MG63 (cell line): ENCODE measurements at regions not wholly inside any gene's neighbourhood (a gene's known extent, or its start where the extent isn't known, plus 50 kb on each side); places are given as distances from the start of the nearest gene placed in this dataset.

Experiments used
- DNase-seq: peaks from one replicate; pipeline ENCODE4 v3.0.0-alpha.2; 2020
- H3K27me3 ChIP-seq: fragments of 250-450 bp; sonication (Bioruptor Pico); 2 replicates; pipeline ENCODE4 v1.5.1; 2020; ENCODE audit warnings: mild to moderate bottlenecking, moderate library complexity
- H3K36me3 ChIP-seq: fragments of 250-450 bp; sonication (Bioruptor Pico); 2 replicates; pipeline ENCODE4 v1.5.1; 2020; ENCODE audit warnings: mild to moderate bottlenecking, moderate library complexity
- H3K4me3 ChIP-seq: fragments of 250-450 bp; sonication (Bioruptor Pico); 2 replicates; pipeline ENCODE4 v1.5.1; 2020; ENCODE audit warnings: mild to moderate bottlenecking, moderate library complexity
- H3K9me3 ChIP-seq: fragments of 250-450 bp; sonication (Bioruptor Pico); 2 replicates; pipeline ENCODE4 v1.5.1; 2020; ENCODE audit warnings: mild to moderate bottlenecking, moderate library complexity

GRCh38 chr3:64891021-64891420, 203.2 kb upstream of the ADAMTS9 start:
- no peak for DNase-seq
- Histone ChIP-seq H3K36me3 (no peaks in the 10 kb centered on the region), H3K4me3 (no peak overlapping the region), H3K9me3 (no peaks in the 10 kb centered on the region), H3K27me3 (no peaks in the 10 kb centered on the region)

DNA sequence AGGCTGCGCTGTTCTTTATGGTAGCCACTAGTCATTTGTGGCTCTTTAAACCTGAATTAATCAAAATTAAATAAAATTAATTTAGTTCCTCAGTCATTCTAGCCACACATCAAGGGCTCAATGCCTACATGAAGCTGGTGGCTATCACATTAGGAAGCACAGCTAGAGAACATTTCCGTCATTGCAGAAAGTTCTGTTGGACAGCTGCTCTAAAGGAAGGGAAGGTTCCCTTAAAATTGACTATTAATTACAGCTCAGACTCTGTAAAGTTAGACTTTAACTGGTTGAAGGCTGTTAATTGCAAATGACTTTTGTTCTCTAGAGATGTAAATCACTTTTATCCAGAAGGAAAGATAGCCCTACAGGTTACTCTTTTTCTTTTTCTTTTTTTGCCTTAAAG, 202.7 kb upstream of the ADAMTS9 start:
- Histone ChIP-seq H3K27me3 (no peaks in the 10 kb centered on the region), H3K36me3 (no peaks in the 10 kb centered on the region), H3K9me3 (no peaks in the 10 kb centered on the region), H3K4me3 (no peak overlapping the region)
- no peak for DNase-seq

DNA sequence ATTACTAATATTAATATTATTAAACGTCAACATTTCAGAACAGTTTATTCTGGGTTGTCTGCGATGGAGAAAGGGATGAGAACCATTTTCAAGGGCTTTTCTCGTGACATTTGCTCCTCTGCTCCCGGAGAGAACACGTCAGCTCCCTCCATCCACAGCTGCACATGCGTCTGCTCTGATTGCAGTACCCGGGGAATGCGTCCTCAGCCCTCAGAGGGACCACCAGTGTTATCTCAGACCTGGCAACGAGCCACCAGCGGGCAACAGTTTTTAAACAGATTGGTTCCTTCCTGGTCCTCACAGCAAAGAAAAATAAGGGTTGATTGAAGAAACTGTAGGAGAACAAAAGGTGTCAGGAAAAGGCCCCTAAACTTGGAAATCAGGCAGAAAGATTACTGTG, 202.2 kb upstream of the ADAMTS9 start:
- no peaks in the 10 kb centered on the region for H3K36me3 ChIP-seq
- no peaks in the 10 kb centered on the region for H3K27me3 ChIP-seq
- H3K4me3 ChIP-seq, result no peak overlapping the region
- no peak for DNase-seq
- no peaks in the 10 kb centered on the region for H3K9me3 ChIP-seq

DNA sequence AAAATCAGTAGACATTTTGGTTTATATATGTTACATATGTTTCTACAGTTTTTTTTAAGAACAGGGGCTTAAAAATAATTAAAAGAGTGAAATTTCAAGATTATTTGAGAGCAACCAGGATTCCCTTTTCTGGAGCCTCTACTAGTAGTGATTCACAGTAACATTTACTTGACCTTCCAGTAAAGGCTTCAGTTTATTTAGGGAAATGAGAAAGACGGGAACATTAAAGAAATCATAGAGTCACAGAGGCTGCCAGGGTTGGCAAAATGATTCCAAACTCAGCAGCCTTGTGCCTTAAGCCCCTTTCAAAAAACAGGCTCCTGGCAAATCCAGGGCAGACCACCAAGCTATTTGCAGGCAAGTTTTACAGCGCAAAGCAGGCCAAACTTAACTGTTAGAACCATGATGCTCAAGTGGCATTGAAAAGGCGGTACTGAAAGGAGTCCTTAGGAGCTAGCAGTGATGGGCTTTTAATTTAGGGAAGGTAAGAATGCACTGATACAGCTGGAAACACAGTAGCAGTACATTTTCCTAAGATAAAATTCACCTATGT, 201.1 kb upstream of the ADAMTS9 start:
- no peaks in the 10 kb centered on the region for H3K27me3 ChIP-seq
- no peaks in the 10 kb centered on the region for H3K9me3 ChIP-seq
- H3K36me3 ChIP-seq, result no peaks in the 10 kb centered on the region
- no peak for DNase-seq
- H3K4me3 ChIP-seq, result no peak overlapping the region

- Histone ChIP-seq H3K27me3 (no peaks in the 10 kb centered on the region), H3K36me3 (no peaks in the 10 kb centered on the region), H3K4me3 (no peak overlapping the region), H3K9me3 (no peaks in the 10 kb centered on the region)
- no peak for DNase-seq
These were observed 200.4 kb upstream of the ADAMTS9 start for GRCh38 chr3:64888165-64888564.

GRCh38 chr3:64885055-64885454, 197.3 kb upstream of the ADAMTS9 start:
- H3K36me3 ChIP-seq, result no peaks in the 10 kb centered on the region
- no peaks in the 10 kb centered on the region for H3K9me3 ChIP-seq
- no peaks in the 10 kb centered on the region for H3K27me3 ChIP-seq
- no peak for DNase-seq
- H3K4me3 ChIP-seq, result no peak overlapping the region

DNA sequence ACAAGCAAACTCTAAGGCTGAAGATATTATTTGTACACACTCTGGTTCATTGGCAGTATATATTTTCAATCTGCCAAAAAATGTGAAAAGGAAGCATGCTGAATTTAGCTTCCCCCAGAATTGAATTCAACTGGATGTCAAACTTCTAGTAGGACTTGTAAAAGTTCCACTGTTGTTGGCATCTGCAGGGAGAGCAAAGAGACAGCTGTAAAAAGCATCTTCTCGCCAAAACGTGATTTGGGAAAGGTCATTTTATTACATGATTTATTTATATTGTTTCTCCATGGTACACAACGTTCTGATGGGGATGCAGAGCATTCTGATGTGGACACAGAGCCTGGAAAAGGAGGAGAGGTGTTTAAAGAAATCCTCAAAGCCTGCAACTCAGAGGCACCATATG, 196.7 kb upstream of the ADAMTS9 start:
- Histone ChIP-seq H3K4me3 (no peak overlapping the region), H3K36me3 (no peaks in the 10 kb centered on the region), H3K9me3 (no peaks in the 10 kb centered on the region), H3K27me3 (no peaks in the 10 kb centered on the region)
- no peak for DNase-seq

DNA sequence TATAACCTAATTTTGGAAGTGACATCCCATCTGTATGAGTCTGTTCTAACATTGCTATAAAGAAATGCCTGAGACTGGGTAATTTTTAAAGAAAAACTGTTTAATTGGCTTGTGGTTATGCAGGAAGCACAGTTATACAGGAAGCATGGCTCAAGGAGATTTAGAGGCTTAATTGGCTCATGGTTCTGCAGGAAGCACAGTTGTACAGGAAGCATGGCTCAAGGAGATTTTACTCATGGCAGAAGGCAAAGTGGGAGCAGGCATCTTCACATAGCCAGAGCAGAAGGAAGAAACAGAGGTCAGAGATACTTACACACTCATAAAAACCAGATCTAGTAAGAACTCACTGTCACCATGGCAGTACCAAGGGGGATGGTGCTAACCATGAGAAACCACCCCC, 193.1 kb upstream of the ADAMTS9 start:
- DNase-seq, result no peak
- H3K4me3 ChIP-seq, result no peak overlapping the region
- H3K36me3 ChIP-seq, result no peaks in the 10 kb centered on the region
- no peaks in the 10 kb centered on the region for H3K9me3 ChIP-seq
- H3K27me3 ChIP-seq, result no peaks in the 10 kb centered on the region

DNA sequence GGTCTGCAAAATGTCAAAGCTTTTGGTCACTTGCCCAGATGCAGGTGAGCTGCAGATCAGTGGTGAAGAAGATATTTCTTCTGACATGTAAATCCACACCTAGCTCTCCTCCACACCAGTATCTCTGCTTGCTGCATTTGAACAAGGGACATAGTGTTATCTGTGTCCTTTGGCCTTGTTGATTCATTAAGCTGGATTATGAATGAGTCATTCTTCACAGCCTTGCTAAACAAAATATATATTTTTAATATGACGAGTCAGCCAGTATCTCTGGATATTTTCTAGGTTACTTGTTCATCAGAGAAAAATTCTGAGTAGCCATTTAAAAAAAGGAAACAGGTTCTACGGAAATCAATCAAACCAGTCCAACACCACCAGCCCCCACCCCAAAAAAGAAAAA, 190.6 kb upstream of the ADAMTS9 start:
- Histone ChIP-seq H3K27me3 (no peaks in the 10 kb centered on the region), H3K9me3 (no peaks in the 10 kb centered on the region), H3K4me3 (no peak overlapping the region), H3K36me3 (no peaks in the 10 kb centered on the region)
- DNase-seq, result no peak

GRCh38 chr3:64873400-64873799, 185.6 kb upstream of the ADAMTS9 start:
- no peak for DNase-seq

GRCh38 chr3:64872345-64872744, 184.5 kb upstream of the ADAMTS9 start:
- Histone ChIP-seq H3K4me3 (no peak overlapping the region), H3K27me3 (no peaks in the 10 kb centered on the region), H3K9me3 (no peaks in the 10 kb centered on the region), H3K36me3 (no peaks in the 10 kb centered on the region)
- no peak for DNase-seq

More at GRCh38 chr3:64873400-64873799, 185.6 kb upstream of the ADAMTS9 start:
- Histone ChIP-seq H3K4me3 (no peak overlapping the region), H3K27me3 (no peaks in the 10 kb centered on the region), H3K36me3 (no peaks in the 10 kb centered on the region), H3K9me3 (no peaks in the 10 kb centered on the region)

DNA sequence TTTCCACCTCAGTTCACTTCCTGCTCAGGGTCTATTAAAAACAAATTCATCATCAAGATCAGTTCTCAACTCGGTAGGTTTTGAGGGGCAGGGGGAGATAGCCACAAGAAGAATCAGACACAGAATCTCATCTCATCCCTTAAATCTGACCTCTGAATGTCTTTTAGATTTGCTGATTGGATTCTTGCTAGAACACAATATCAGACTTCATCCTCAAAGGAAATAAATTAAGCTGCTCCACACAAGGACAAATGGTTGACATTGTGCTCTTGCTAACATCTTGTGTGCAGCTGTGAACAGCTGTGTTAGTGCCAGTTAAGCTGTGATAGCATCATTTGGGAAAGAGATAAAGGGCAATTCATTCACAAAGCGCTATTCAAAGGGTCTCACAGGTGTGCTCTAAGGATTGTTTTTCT, 184.0 kb upstream of the ADAMTS9 start:
- H3K36me3 ChIP-seq, result no peaks in the 10 kb centered on the region
- H3K9me3 ChIP-seq, result no peaks in the 10 kb centered on the region
- no peak overlapping the region for H3K4me3 ChIP-seq
- H3K27me3 ChIP-seq, result no peaks in the 10 kb centered on the region
- DNase-seq, result no peak

DNA sequence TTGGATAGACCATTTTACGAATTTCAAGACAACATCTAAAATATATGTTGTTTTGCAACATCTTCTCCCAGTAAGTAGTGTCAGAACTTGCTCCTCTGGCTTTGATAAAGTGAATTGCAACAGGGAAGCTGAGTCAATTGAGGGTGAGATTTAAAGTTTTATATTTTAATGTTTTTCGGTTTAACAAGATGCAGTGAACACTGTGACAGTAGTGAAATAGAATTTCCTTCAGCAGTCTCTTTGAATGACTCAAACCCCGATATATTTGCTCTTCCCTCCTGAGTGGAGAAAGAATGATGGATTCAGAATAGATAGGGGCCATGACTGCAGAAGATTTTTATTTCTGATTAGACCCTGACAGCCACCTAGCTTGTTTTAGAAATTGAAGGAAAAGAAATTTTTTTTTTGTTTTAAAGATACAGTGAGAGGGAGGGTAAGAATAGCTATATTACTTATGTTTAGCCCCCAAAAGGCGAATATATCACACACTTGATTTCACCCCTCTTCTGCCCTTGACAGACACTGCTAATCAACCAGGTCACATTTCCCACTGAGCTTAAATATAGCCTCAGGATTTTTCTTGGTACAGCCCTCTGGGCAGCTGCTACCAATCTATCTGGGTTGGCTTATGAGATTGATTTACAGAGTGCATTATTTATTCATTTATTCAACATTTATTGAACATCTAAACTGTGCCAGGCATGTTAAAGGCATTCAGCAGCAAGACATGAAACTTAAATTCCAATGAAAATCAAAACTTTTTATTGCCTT, 183.3 kb upstream of the ADAMTS9 start:
- no peaks in the 10 kb centered on the region for H3K9me3 ChIP-seq
- no peaks in the 10 kb centered on the region for H3K27me3 ChIP-seq
- no peak overlapping the region for H3K4me3 ChIP-seq
- DNase-seq, result no peak
- no peaks in the 10 kb centered on the region for H3K36me3 ChIP-seq

DNA sequence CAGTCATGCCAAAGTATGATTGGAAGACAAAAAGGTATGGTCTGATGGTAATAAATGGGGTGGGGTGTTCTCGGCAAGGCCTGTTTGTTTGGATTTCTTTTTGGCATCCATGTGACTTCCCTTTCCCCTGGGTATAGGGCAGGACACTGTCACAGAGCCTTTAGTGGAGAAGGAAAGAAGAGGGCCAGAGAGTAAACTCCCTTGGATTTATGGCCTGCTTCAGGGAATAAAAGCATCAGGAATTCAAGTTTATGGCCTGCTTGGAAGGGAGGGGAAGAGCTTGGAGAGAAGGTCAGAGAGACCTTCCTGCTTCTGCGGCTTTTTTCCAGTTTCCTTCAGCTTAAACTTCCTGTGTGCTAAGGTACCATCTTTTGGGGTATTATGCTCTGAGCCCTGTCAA, 179.4 kb upstream of the ADAMTS9 start:
- Histone ChIP-seq H3K4me3 (no peak overlapping the region), H3K36me3 (no peaks in the 10 kb centered on the region), H3K9me3 (no peaks in the 10 kb centered on the region), H3K27me3 (no peaks in the 10 kb centered on the region)
- DNase-seq, result no peak

- no peak for DNase-seq
- Histone ChIP-seq H3K4me3 (no peak overlapping the region), H3K36me3 (no peaks in the 10 kb centered on the region), H3K9me3 (no peaks in the 10 kb centered on the region), H3K27me3 (no peaks in the 10 kb centered on the region)
These were observed 178.2 kb upstream of the ADAMTS9 start for GRCh38 chr3:64865839-64866570.

DNA sequence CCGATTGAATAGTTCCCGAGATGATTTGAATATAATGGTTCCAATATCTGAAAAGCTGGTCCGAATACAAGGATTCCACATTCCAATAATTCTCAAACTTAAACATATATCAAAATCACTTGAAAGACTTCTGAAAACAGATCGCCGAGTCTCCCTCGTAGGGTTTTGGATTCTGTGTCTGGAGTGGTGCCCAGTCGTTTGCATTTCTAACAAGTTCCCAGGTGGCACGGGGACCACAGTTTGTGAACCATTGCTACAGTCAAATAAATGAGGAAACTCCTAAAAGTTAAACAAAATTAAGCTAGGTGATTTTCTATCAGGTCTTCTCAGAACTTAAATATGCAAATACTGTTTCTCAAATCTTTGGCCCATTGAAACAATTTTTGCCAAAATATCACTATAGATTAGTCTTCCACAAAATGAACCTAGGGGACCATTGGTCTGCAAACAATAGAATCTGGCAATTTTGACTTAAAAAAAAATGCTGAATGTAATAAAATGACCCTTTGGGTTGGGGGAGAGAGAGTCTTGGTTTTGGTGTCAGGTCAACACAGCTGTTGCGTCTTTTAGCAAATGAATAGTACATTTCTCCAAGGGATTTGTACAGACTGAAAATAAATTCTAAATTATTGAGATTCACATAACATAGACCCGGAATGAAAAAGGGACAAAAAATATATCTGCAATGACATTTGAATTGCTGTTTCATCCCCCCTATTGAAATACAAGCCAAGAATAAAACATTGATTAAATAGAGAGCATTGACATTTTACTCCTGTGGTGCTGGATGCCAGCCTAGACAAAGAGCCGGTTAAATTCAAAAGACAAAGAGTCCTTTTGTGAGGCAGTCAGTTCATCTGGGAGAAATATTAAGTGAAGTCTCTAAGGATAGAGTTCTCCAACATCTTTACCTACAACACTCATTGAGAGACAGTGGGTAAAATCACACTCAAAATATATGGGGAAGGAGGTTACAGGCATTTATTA, 175.7 kb upstream of the ADAMTS9 start:
- DNase-seq, result no peak
- Histone ChIP-seq H3K27me3 (no peaks in the 10 kb centered on the region), H3K9me3 (no peaks in the 10 kb centered on the region), H3K36me3 (no peaks in the 10 kb centered on the region), H3K4me3 (no peak overlapping the region)

GRCh38 chr3:64861684-64862083, 173.9 kb upstream of the ADAMTS9 start:
- Histone ChIP-seq H3K4me3 (no peak overlapping the region), H3K27me3 (no peaks in the 10 kb centered on the region), H3K9me3 (no peaks in the 10 kb centered on the region), H3K36me3 (no peaks in the 10 kb centered on the region)
- no peak for DNase-seq
